ENCODE measurements at regions not wholly inside any gene's neighbourhood (a gene's known extent, or its start where the extent isn't known, plus 50 kb on each side); places are given as distances from the start of the nearest gene placed in this dataset.

GRCh38 chr11:70763606-70764005 is 365.3 kb downstream of the CTTN start:
- TF ChIP-seq CTCF (IDR thresholded peaks at IDR 0.05; ENCODE audit: insufficient read depth, low read length, poor library complexity, severe bottlenecking) (no peak), EZH2phosphoT487 (conservative IDR thresholded peaks at IDR 0.05; ENCODE audit: low read length) (no peak)
